NCI-H748 treated with DMSO at 0.1 percent for 48 hours (cell line): ENCODE measurements at regions not wholly inside any gene's neighbourhood (a gene's known extent, or its start where the extent isn't known, plus 50 kb on each side); places are given as distances from the start of the nearest gene placed in this dataset.

Experiments
- DNase-seq: peaks from one replicate; lab custom pipeline; 2025; lab: John Stamatoyannopoulos, UW

GRCh38 chr11:8799273-8799672 is 111.7 kb upstream of the AKIP1 start:
- DNase-seq = no peak

DNA sequence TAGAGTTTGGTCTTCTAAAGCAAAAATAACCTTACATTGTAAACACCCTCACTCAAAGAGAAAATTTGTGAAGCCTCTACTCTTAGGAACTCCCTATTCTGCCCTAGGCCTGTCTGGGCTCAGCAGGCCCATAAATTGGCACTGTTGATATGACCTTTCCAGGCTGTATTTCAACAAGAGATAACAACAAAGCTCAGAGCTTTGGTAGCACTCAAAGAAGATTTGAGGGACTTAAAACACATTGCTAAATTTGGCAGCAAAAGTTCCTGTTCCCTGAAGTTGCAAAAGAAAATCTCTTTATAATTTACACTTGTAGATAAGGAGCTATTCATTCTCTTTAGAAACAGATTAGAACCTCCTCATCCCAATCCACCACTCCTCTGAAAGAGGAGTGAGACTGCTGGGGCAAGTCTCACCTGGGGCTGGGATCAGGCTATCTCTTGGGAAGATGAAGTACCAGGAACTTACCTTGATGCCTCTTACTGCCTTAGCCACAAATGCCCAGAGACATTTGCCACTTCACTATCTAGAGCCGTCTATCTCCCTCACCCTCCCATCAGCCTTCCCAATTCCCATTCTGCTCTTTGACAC is 110.4 kb upstream of the AKIP1 start:
- DNase-seq = no peak

DNA sequence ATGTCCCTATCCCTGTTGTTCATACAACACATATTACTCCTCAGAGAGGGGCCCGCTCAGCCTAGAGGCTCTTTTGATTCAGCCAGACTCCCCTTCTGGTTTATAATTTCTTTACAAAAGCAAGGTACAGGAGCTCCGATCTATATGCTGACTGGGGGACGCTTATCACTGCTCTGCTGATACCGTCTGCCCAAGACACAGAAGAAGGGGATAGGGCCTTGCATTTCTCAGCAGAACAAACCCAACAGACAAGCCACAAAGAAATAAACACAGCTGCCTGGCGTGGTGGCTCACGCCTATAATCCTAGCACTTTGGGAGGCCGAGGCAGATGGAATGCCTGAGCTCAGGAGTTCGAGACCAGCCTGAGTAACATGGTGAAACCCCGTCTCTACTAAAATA is 109.9 kb upstream of the AKIP1 start:
- no peak for DNase-seq

GRCh38 chr11:8802251-8802650 is 108.7 kb upstream of the AKIP1 start:
- no peak for DNase-seq

DNA sequence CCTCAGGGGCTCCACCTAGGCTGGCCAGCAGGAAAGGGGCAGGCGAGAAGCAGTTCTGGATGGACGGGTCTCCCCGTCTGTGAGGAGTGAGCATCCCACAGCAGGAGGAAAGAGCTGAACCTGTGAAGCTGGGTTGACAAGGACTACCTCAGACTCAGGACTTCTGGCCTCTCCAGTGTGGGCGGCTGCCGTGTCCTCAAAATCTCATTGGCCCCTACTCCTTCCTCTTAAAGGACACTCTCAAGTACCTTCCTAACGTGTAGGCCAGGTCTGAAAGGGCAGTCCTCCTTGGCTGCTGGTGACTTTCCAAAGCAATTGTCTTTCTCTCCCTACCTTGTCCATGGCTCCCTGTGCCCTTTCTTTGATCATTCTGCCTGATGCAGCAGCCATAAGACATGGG is 107.0 kb upstream of the AKIP1 start:
- DNase-seq = no peak

DNA sequence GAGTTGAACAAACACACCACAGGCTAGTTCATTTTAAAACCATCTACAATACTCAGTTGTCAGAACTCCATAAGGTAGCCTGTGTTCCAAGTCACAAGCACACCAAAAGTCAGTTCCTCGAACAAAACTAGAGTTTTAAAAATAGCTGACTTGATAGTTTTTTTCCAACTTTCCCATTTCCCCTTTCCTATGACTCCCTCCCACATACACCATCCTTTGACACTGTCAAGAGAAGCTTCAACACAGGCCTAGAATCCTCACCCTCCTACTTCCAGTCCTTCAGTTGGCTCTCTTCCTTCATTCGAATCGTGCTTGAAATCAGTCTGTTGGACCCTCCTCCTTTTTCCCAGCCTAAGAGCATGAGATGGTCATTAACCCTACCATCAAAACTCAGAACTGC is 105.7 kb upstream of the AKIP1 start:
- no peak for DNase-seq

- DNase-seq = no peak
These were observed 104.0 kb upstream of the AKIP1 start for GRCh38 chr11:8806974-8807373.

- no peak for DNase-seq
These were observed 103.3 kb upstream of the AKIP1 start for GRCh38 chr11:8807544-8808225.

DNA sequence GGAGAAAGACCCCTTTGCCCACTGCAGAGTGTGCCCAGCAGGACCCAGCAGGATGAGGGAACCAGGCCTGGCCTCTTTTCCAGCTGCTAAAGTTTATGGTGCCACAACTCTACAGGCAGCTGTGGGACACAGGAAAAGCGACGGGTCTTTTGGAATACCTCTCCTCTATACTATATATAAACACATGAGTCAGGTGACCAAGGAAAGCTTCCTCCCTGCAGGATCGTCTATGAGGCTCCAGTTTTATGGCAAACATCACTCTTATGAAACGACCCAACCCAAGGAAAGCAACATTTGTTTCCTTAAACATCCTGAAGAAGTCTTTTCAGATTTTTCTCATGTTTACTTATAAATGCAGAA is 102.8 kb upstream of the AKIP1 start:
- DNase-seq = no peak

- DNase-seq = no peak
These were observed 101.6 kb upstream of the AKIP1 start for GRCh38 chr11:8809241-8809938.

- DNase-seq = no peak
These were observed 101.0 kb upstream of the AKIP1 start for GRCh38 chr11:8809939-8810539.

- DNase-seq = peak; percentile 36
These were observed 100.3 kb upstream of the AKIP1 start for GRCh38 chr11:8810540-8811301.

DNA sequence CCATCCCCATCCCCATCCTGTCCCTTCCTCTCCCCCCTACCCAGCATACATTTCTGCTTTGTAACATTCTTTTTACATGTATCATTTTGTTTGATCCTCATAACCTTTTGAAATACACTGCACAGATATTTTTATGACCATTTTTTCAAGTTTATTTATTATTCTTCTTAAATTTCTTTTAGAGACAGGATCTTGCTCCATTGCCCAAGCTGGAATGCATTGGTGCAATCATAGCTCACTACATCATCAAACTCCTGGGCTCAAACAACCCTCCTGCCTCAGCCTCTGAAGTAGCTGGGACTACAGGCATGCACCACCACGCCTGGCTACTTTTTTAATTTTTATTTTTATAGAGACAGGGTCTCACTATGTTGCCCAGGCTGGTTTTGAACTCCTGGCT is 99.4 kb upstream of the AKIP1 start:
- no peak for DNase-seq

DNA sequence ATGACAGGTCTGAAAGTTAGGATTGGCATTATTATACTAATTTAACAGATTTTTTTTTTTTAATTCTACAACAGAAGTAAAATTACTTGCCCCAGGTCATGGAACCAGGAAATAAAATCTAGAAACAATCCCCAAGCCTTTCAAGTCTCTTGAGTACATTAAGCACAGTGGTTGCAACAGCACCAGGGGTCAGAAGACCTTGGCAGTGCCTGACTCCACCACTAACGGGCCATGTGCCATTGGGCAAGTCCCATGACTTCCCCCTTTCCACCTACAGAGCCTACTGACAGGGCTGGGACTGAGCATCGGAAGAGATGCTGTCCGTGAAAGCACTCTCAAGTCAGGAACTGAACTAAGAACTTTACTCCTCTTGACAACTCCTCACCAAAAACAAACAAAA is 98.6 kb upstream of the AKIP1 start:
- DNase-seq = no peak

DNA sequence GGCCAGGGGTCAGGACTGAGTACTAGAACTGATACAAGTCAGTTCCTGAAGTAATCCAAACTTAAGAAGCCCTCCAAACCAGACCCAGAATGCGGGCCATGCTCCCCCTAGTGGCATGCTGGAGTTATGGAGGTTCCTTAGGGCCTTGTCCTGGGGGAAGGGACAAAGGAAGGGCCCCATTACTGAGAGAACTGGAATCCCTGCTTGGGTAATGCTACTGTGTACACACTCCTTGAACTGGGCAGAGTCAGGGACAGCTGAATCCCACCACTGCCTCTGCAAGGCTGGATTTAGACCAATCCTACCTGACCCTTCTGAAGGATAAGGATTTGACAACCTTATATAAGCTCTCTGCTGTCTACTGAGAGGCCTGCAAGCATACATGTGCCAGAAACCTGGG is 97.3 kb upstream of the AKIP1 start:
- DNase-seq = peak; percentile 40

- DNase-seq = no peak
These were observed 96.6 kb upstream of the AKIP1 start for GRCh38 chr11:8814209-8814922.

DNA sequence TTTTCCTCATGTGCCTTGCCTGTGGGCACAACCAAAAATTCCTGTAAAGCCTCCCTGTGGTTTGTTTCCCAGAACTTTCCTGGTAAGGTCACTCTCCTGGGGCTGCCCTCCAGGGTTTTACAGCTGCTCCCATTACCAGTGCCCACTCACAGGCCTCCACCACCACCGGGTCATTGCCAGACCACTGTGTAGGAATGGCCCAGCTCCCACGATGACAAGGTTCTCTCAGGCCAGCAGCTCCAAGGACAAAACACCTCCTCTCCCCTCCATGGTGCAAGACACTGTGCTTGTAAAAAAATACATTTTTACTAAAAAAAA is 96.1 kb upstream of the AKIP1 start:
- DNase-seq = no peak

GRCh38 chr11:8818421-8818820 is 92.6 kb upstream of the AKIP1 start:
- DNase-seq = no peak

DNA sequence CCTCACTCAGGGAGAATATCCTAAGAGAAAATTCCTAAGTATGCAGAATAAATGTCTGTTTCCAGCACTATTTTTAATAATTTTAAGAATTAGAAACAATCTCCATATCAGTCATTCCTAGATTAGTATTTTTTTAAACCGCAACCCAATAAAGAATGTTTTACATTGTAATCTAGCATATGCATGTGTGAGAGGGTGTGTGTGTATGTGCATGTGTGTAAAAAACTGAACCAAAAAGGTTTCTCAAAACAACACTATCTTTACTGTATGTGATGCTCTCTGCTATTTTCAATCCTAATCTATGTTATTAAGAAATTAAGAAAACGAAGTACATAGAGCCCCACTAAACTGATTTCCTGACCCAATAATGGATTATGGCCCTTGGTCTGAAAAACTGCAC is 90.6 kb upstream of the AKIP1 start:
- DNase-seq = no peak

DNA sequence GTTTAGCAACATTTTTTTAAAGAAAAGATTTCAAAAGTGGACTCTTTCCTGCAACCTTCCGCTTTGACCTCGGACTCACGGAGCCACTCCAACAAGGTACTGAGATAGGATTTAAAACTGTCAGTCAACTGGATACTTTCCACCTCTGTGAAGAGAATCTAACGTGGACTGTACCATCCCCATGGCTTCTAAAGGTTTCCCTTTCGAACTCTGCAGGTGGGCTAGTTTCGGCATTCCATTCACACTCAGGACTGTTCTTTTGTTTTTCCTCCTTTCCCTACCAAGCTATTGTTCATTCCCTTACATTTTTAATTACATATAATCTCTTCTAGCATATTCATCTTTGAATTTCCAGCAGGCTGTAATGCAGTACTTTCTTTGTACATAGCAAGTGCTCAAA is 88.5 kb upstream of the AKIP1 start:
- DNase-seq = no peak

GRCh38 chr11:8823174-8823742 is 87.7 kb upstream of the AKIP1 start:
- no peak for DNase-seq
